GM19395 (cell line): ENCODE measurements at regions not wholly inside any gene's neighbourhood (a gene's known extent, or its start where the extent isn't known, plus 50 kb on each side); places are given as distances from the start of the nearest gene placed in this dataset.

Source experiments
- ATAC-seq: cut with Tn5 transposase; IDR thresholded peaks from one replicate; pipeline ENCODE4 v1.9.1; 2021; ENCODE audit warnings: mild to moderate bottlenecking, moderate library complexity; ENCODE audit not compliant: unreplicated experiment

GRCh38 chr1:243944429-243945160, 94.6 kb upstream of the AKT3 start:
- ATAC-seq, result no peak

- ATAC-seq, result no peak
These were observed 93.8 kb upstream of the AKT3 start for GRCh38 chr1:243943671-243944428.

- ATAC-seq, result no peak
These were observed 92.4 kb upstream of the AKT3 start for GRCh38 chr1:243942196-243943150.

GRCh38 chr1:243940451-243940850, 90.4 kb upstream of the AKT3 start:
- no peak for ATAC-seq

GRCh38 chr1:243939167-243939848, 89.3 kb upstream of the AKT3 start:
- no peak for ATAC-seq

GRCh38 chr1:243938208-243938607, 88.2 kb upstream of the AKT3 start:
- no peak for ATAC-seq

GRCh38 chr1:243933495-243933894, 83.5 kb upstream of the AKT3 start:
- no peak for ATAC-seq

- no peak for ATAC-seq
These were observed 81.9 kb upstream of the AKT3 start for GRCh38 chr1:243931957-243932356.

GRCh38 chr1:243930822-243931671, 81.0 kb upstream of the AKT3 start:
- ATAC-seq, result no peak

- ATAC-seq, result no peak
These were observed 77.3 kb upstream of the AKT3 start for GRCh38 chr1:243927381-243927780.

GRCh38 chr1:243926803-243927245, 76.8 kb upstream of the AKT3 start:
- ATAC-seq, result no peak

- no peak for ATAC-seq
These were observed 76.3 kb upstream of the AKT3 start for GRCh38 chr1:243926299-243926698.

- ATAC-seq, result no peak
These were observed 74.7 kb upstream of the AKT3 start for GRCh38 chr1:243924588-243925349.

GRCh38 chr1:243924188-243924587, 74.1 kb upstream of the AKT3 start:
- ATAC-seq, result no peak

- no peak for ATAC-seq
These were observed 73.5 kb upstream of the AKT3 start for GRCh38 chr1:243923292-243924171.

GRCh38 chr1:243921111-243921510, 71.1 kb upstream of the AKT3 start:
- ATAC-seq, result no peak

GRCh38 chr1:243917863-243918565, 68.0 kb upstream of the AKT3 start:
- peak; percentile 25 for ATAC-seq
